GM12878 (cell line): ENCODE measurements at regions not wholly inside any gene's neighbourhood (a gene's known extent, or its start where the extent isn't known, plus 50 kb on each side); places are given as distances from the start of the nearest gene placed in this dataset.

ENCODE experiments used
- ATAC-seq: fragments of 200-7000 bp; cut with Tn5 transposase; 3 replicates; pipeline ENCODE4 v1.9.1; 2020; ENCODE audit warnings: mild to moderate bottlenecking, moderate library complexity
- BruUV-seq: library from RNA; stranded (reverse); fragments of 400-500 nt; replicated peaks from 2 replicates; lab custom pipeline; 2021; lab: Mats Ljungman, UMichigan
- CTCF ChIA-PET: fragments of 300-600 bp; sonication (Branson Sonifier 250); formaldehyde crosslinking; extraction: SDS; loops from one replicate; lab custom pipeline; 2021; ENCODE audit warnings: inconsistent platforms; lab: Yijun Ruan, JAX
- POLR2A ChIA-PET: fragments of 350-600 bp; formaldehyde crosslinking; extraction: SDS; loops from one replicate; lab custom pipeline; 2021; ENCODE audit warnings: inconsistent platforms; lab: Charles Lee
- RAD21 ChIA-PET: fragments of 300-600 bp; sonication (Branson Sonifier 250); formaldehyde crosslinking; loops from one replicate; lab custom pipeline; 2023; ENCODE audit warnings: antibody characterized with exemption; ENCODE audit not compliant: unreplicated experiment; lab: Charles Lee
- SMC1A ChIA-PET: fragments of 300-600 bp; sonication (Branson Sonifier 250); formaldehyde crosslinking; loops from one replicate; lab custom pipeline; 2023; ENCODE audit not compliant: unreplicated experiment, uncharacterized antibody; lab: Charles Lee
- DNase-seq: peaks from one replicate; pipeline ENCODE4 v3.0.0-alpha.2; 2011; ENCODE audit warnings: low read depth, low spot score
- FAIRE-seq: peaks from 3 replicates; lab custom pipeline; 2011; peaks lifted over from hg19 to GRCh38; lab: Jason Lieb, UNC
- H2AFZ ChIP-seq: 2 replicates; pipeline ENCODE4 v1.6.0; 2011; ENCODE audit warnings: low read depth, low read length, control low read depth; ENCODE audit not compliant: control insufficient read depth
- H3K27ac ChIP-seq: 2 replicates; pipeline ENCODE4 v1.5.1; 2011; ENCODE audit warnings: control low read depth; ENCODE audit not compliant: control insufficient read depth, insufficient read depth
- H3K27me3 ChIP-seq, 2 experiments: replicated peaks in 1 of 2; 2 replicates each; pipeline versions ENCODE4 v1.6.0 to v1.6.1; 2011; ENCODE audit warnings: low read length in 1 of 2; ENCODE audit not compliant: control insufficient read depth in 2 of 2, insufficient read depth in 2 of 2
- H3K36me3 ChIP-seq, 2 experiments: 2 replicates each; pipeline ENCODE4 v1.5.1; 2011; ENCODE audit warnings: low read length in 1 of 2; ENCODE audit not compliant: control insufficient read depth in 2 of 2, insufficient read depth in 2 of 2
- H3K4me1 ChIP-seq: 2 replicates; pipeline ENCODE4 v1.6.1; 2011; ENCODE audit warnings: mild to moderate bottlenecking, low read length, moderate library complexity, mixed read lengths; ENCODE audit not compliant: control insufficient read depth, insufficient read depth
- H3K4me2 ChIP-seq: 2 replicates; pipeline ENCODE4 v1.6.0; 2011; ENCODE audit warnings: control low read depth; ENCODE audit not compliant: control insufficient read depth, insufficient read depth
- H3K4me3 ChIP-seq: fragments of 200-600 bp; sonication (generic); 2 replicates; pipeline ENCODE4 v1.5.1; 2016
- H3K79me2 ChIP-seq: 2 replicates; pipeline ENCODE4 v1.6.0; 2011; ENCODE audit warnings: low read length; ENCODE audit not compliant: control insufficient read depth, insufficient read depth
- H3K9ac ChIP-seq: 2 replicates; pipeline ENCODE4 v1.8.0; 2011; ENCODE audit warnings: low read length, control low read depth, mixed read lengths; ENCODE audit not compliant: control insufficient read depth, insufficient read depth
- H3K9me3 ChIP-seq: replicated peaks from 3 replicates; pipeline ENCODE4 v1.5.1; 2011; ENCODE audit warnings: mild to moderate bottlenecking, low read length; ENCODE audit not compliant: control insufficient read depth, insufficient read depth
- H4K20me1 ChIP-seq: 2 replicates; pipeline ENCODE4 v1.6.0; 2011; ENCODE audit not compliant: control insufficient read depth, insufficient read depth
- BMI1 ChIP-seq: fragments of 450-650 bp; IDR thresholded peaks from 2 replicates; pipeline ENCODE4 v1.6.1; 2016; ENCODE audit warnings: mild to moderate bottlenecking, moderate library complexity, borderline replicate concordance
- CHD1 ChIP-seq: IDR thresholded peaks from 2 replicates; pipeline ENCODE4 v1.6.1; 2012; ENCODE audit warnings: low read depth, low read length, improper control_type of control experiment
- IKZF2 ChIP-seq, 2 experiments: fragments of 450-650 bp; IDR thresholded peaks; 2 replicates each; pipeline ENCODE4 v1.6.1; 2017; ENCODE audit warnings: mild to moderate bottlenecking in 2 of 2, moderate library complexity in 2 of 2
- JUNB ChIP-seq: IDR thresholded peaks from 2 replicates; pipeline ENCODE4 v1.6.1; 2016; ENCODE audit warnings: antibody characterized with exemption, mild to moderate bottlenecking
- KAT2A ChIP-seq: conservative IDR thresholded peaks from 2 replicates; pipeline ENCODE4 v1.6.1; 2011; ENCODE audit warnings: low read depth, low read length; ENCODE audit not compliant: control insufficient read depth
- MEF2B ChIP-seq: fragments of 450-650 bp; IDR thresholded peaks from 2 replicates; pipeline ENCODE4 v1.6.1; 2018; ENCODE audit warnings: mild to moderate bottlenecking, moderate library complexity; ENCODE audit not compliant: partially characterized antibody, poor library complexity, severe bottlenecking
- NR2C1 ChIP-seq: fragments of 450-650 bp; IDR thresholded peaks from 2 replicates; pipeline ENCODE4 v1.6.1; 2017; ENCODE audit warnings: antibody characterized with exemption, mild to moderate bottlenecking, moderate library complexity
- RBBP5 ChIP-seq: fragments of 200-600 bp; sonication (generic); conservative IDR thresholded peaks from 2 replicates; pipeline ENCODE4 v1.6.1; 2016
- SPI1 ChIP-seq: IDR thresholded peaks from 2 replicates; pipeline ENCODE4 v1.6.1; 2011; ENCODE audit warnings: low read depth, mild to moderate bottlenecking, low read length, moderate library complexity, borderline replicate concordance; ENCODE audit not compliant: insufficient read depth
- YBX1 ChIP-seq: fragments of 450-650 bp; IDR thresholded peaks from 2 replicates; pipeline ENCODE4 v1.6.1; 2016; ENCODE audit warnings: antibody characterized with exemption
- ZNF622 ChIP-seq: fragments of 450-650 bp; IDR thresholded peaks from 2 replicates; pipeline ENCODE4 v1.6.1; 2017; ENCODE audit warnings: mild to moderate bottlenecking, inconsistent platforms
- WGBS: methylation state at CpG from one replicate; pipeline ENCODE4 v1.1.6; 2016; ENCODE audit warnings: low lambda C conversion rate; ENCODE audit not compliant: insufficient replicate concordance, insufficient coverage; ENCODE audit errors: missing lambda C conversion rate; 5-methylcytosine and 5-hydroxymethylcytosine counted together
- in situ Hi-C: fragments of 300-500 bp; cut with MboI; formaldehyde crosslinking; loops from 9 replicates; pipeline ENCODE4 v1.14.3; 2018; ENCODE audit warnings: mixed read lengths
- intact Hi-C: fragments of 100-400 bp; cut with micrococcal nuclease; formaldehyde crosslinking; loops from one replicate; pipeline ENCODE4 v1.14.2; 2022; ENCODE audit not compliant: unreplicated experiment
- TF ChIP-seq, protein P1 (sequence below): fragments of 450-650 bp; IDR thresholded peaks from 2 replicates; pipeline ENCODE4 v1.6.1; 2017; ENCODE audit warnings: antibody characterized with exemption, mild to moderate bottlenecking, moderate library complexity
- TF ChIP-seq, protein P2 (sequence below): fragments of 450-650 bp; IDR thresholded peaks from 2 replicates; pipeline ENCODE4 v1.6.1; 2016; ENCODE audit warnings: mild to moderate bottlenecking, moderate library complexity, borderline replicate concordance

DNA sequence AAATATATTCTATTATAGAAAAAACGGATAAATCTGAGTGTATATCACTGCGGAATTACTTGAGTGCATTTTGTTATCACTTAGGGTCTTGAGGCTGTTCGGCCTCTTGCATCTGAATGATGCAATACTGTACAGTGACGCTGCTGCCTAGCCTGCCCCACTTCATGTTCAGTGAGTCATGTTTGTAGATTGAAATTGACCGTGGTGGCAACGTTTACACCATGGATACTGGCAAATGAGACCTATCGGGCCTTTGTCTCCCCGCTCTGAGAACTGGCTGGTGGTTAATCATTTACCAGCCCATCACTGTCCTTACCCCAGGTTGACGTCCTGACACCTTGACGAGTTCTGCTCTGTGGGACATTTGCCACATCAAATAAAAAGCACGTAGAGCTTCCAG, 510.1 kb upstream of the ADAMTS16 start:
- H3K4me3 ChIP-seq, result no peak overlapping the region
- no TSS peak for BruUV-seq
- no peak for FAIRE-seq

More for the DNA sequence above, 510.1 kb upstream of the ADAMTS16 start:
- Histone ChIP-seq H3K4me1 (no peaks in the 10 kb centered on the region), H3K9ac (no peak overlapping the region), H3K79me2 (no peaks in the 10 kb centered on the region), H3K27me3 (no peaks in the 10 kb centered on the region), H3K27ac (no peak overlapping the region), H3K4me2 (no peak overlapping the region)
- CTCF ChIA-PET, result no interaction called here
- TF ChIP-seq BMI1 (no peak), KAT2A (no peak), CHD1 (no peak), JUNB (no peak), YBX1 (no peak), NR2C1 (no peak), IKZF2 (IDR thresholded peaks at IDR 0.05) (no peak), SPI1 (no peak), ZNF622 (no peak), RBBP5 (no peak), MEF2B (no peak)
- TF ChIP-seq, protein P1, sequence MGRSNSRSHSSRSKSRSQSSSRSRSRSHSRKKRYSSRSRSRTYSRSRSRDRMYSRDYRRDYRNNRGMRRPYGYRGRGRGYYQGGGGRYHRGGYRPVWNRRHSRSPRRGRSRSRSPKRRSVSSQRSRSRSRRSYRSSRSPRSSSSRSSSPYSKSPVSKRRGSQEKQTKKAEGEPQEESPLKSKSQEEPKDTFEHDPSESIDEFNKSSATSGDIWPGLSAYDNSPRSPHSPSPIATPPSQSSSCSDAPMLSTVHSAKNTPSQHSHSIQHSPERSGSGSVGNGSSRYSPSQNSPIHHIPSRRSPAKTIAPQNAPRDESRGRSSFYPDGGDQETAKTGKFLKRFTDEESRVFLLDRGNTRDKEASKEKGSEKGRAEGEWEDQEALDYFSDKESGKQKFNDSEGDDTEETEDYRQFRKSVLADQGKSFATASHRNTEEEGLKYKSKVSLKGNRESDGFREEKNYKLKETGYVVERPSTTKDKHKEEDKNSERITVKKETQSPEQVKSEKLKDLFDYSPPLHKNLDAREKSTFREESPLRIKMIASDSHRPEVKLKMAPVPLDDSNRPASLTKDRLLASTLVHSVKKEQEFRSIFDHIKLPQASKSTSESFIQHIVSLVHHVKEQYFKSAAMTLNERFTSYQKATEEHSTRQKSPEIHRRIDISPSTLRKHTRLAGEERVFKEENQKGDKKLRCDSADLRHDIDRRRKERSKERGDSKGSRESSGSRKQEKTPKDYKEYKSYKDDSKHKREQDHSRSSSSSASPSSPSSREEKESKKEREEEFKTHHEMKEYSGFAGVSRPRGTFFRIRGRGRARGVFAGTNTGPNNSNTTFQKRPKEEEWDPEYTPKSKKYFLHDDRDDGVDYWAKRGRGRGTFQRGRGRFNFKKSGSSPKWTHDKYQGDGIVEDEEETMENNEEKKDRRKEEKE, result no peak
- TF ChIP-seq, protein P2, sequence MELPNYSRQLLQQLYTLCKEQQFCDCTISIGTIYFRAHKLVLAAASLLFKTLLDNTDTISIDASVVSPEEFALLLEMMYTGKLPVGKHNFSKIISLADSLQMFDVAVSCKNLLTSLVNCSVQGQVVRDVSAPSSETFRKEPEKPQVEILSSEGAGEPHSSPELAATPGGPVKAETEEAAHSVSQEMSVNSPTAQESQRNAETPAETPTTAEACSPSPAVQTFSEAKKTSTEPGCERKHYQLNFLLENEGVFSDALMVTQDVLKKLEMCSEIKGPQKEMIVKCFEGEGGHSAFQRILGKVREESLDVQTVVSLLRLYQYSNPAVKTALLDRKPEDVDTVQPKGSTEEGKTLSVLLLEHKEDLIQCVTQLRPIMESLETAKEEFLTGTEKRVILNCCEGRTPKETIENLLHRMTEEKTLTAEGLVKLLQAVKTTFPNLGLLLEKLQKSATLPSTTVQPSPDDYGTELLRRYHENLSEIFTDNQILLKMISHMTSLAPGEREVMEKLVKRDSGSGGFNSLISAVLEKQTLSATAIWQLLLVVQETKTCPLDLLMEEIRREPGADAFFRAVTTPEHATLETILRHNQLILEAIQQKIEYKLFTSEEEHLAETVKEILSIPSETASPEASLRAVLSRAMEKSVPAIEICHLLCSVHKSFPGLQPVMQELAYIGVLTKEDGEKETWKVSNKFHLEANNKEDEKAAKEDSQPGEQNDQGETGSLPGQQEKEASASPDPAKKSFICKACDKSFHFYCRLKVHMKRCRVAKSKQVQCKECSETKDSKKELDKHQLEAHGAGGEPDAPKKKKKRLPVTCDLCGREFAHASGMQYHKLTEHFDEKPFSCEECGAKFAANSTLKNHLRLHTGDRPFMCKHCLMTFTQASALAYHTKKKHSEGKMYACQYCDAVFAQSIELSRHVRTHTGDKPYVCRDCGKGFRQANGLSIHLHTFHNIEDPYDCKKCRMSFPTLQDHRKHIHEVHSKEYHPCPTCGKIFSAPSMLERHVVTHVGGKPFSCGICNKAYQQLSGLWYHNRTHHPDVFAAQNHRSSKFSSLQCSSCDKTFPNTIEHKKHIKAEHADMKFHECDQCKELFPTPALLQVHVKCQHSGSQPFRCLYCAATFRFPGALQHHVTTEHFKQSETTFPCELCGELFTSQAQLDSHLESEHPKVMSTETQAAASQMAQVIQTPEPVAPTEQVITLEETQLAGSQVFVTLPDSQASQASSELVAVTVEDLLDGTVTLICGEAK, result no peak
- TF ChIP-seq, all 136 proteins: peak for 0
- RAD21 ChIA-PET, result no interaction called here
- POLR2A ChIA-PET, result no interaction called here
- in situ Hi-C loops (no loop called here), intact Hi-C loops (no loop called here)
- ATAC-seq (no peak), DNase-seq (no peak)
- no peaks in the 10 kb centered on the region for H4K20me1 ChIP-seq
- no peaks in the 10 kb centered on the region for H3K36me3 ChIP-seq
- H3K9me3 ChIP-seq, result no peaks in the 10 kb centered on the region; the same call in 2 of the 3 replicates
- no peak overlapping the region for H2AFZ ChIP-seq
- 40% methylated on average over 11 of the region's 11 CpGs for WGBS
- SMC1A ChIA-PET, result no interaction called here
